ENCODE measurements at regions not wholly inside any gene's neighbourhood (a gene's known extent, or its start where the extent isn't known, plus 50 kb on each side); places are given as distances from the start of the nearest gene placed in this dataset.

GRCh38 chr9:14993061-14993800, 83.0 kb upstream of the FREM1 start:
- Histone ChIP-seq H3K36me3 (ENCODE audit: control insufficient read depth in 4 of 4, insufficient read depth in 3 of 4, low read depth in 1 of 4, low read length in 3 of 4) (no peaks in the 10 kb centered on the region), H3K27me3 (ENCODE audit: control insufficient read depth in 4 of 4, insufficient read depth in 4 of 4, low read length in 3 of 4) (peaks cover 0 to 3% (median 0%) of the 10 kb centered on the region in 4 donors), H3K4me3 (ENCODE audit: low read depth in 1 of 3, low read length in 3 of 3) (peak overlapping the region; percentile 66 to 78 (median 75)), H3K9me3 (ENCODE audit: control insufficient read depth in 4 of 4, low read length in 3 of 4) (peaks cover 0 to 4% (median 0%) of the 10 kb centered on the region in 4 donors), H3K4me1 (ENCODE audit: control insufficient read depth in 4 of 4, insufficient read depth in 4 of 4, low read length in 3 of 4) (peaks cover 0 to 6% (median 5%) of the 10 kb centered on the region in 4 donors), H3K9ac (ENCODE audit: low read depth in 1 of 2, low read length in 2 of 2) (no peak overlapping the region), H3K27ac (ENCODE audit: low read depth in 1 of 2, low read length in 2 of 2) (peak overlapping the region in 1 of 2 donors; percentile 12)
- DNase-seq (ENCODE audit: low spot score), result peak; percentile 72
- no peak for TF ChIP-seq RAD21 (IDR thresholded peaks at IDR 0.05)
- no peak for TF ChIP-seq ATF3 (IDR thresholded peaks at IDR 0.05)
- no peak for TF ChIP-seq YY1 (IDR thresholded peaks at IDR 0.05)
- TF ChIP-seq GABPA (IDR thresholded peaks at IDR 0.05 in 1 of 2, conservative IDR thresholded peaks at IDR 0.05 in 1 of 2), result peak; percentile 54 to 82
- TF ChIP-seq RXRA (IDR thresholded peaks at IDR 0.05), result peak in 1 of 2 donors; percentile 24
- no peak for TF ChIP-seq EGR1 (IDR thresholded peaks at IDR 0.05; ENCODE audit: low read depth in 2 of 2)
- 12% methylated on average over 49 of the region's 49 CpGs for WGBS

DNA sequence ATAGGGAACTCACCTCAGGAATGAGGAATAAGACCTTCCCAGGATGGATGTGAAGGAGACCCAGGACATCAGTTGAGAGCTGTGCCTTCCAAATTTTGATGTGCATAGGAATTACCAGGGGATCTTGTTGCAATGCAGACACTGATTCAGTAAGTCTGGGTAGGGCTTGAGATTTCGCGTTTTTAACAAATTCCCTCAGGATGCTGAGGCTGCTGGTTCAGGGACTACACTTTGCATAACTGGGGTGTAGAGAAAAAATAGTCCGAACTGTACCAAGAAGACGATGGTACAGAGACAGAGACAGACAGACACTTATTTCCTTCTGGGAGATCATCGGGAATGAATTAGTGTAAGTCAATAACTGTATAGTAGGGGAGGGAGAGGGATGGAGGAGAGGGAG, 82.3 kb upstream of the FREM1 start:
- DNase-seq (ENCODE audit: low spot score), result no peak
- H3K36me3 ChIP-seq (ENCODE audit: control insufficient read depth in 4 of 4, insufficient read depth in 3 of 4, low read depth in 1 of 4, low read length in 3 of 4), result no peaks in the 10 kb centered on the region
- no peak overlapping the region for H3K9ac ChIP-seq (ENCODE audit: low read depth in 1 of 2, low read length in 2 of 2)
- no peak overlapping the region for H3K27ac ChIP-seq (ENCODE audit: low read depth in 1 of 2, low read length in 2 of 2)
- peak overlapping the region in 2 of 3 donors; percentile 66 to 75 for H3K4me3 ChIP-seq (ENCODE audit: low read depth in 1 of 3, low read length in 3 of 3)
- H3K4me1 ChIP-seq (ENCODE audit: control insufficient read depth in 4 of 4, insufficient read depth in 4 of 4, low read length in 3 of 4), result peaks cover 0 to 6% (median 5%) of the 10 kb centered on the region in 4 donors
- peaks cover 0 to 3% (median 0%) of the 10 kb centered on the region in 4 donors for H3K27me3 ChIP-seq (ENCODE audit: control insufficient read depth in 4 of 4, insufficient read depth in 4 of 4, low read length in 3 of 4)
- TF ChIP-seq ATF3 (IDR thresholded peaks at IDR 0.05), result no peak
- TF ChIP-seq, protein P1, sequence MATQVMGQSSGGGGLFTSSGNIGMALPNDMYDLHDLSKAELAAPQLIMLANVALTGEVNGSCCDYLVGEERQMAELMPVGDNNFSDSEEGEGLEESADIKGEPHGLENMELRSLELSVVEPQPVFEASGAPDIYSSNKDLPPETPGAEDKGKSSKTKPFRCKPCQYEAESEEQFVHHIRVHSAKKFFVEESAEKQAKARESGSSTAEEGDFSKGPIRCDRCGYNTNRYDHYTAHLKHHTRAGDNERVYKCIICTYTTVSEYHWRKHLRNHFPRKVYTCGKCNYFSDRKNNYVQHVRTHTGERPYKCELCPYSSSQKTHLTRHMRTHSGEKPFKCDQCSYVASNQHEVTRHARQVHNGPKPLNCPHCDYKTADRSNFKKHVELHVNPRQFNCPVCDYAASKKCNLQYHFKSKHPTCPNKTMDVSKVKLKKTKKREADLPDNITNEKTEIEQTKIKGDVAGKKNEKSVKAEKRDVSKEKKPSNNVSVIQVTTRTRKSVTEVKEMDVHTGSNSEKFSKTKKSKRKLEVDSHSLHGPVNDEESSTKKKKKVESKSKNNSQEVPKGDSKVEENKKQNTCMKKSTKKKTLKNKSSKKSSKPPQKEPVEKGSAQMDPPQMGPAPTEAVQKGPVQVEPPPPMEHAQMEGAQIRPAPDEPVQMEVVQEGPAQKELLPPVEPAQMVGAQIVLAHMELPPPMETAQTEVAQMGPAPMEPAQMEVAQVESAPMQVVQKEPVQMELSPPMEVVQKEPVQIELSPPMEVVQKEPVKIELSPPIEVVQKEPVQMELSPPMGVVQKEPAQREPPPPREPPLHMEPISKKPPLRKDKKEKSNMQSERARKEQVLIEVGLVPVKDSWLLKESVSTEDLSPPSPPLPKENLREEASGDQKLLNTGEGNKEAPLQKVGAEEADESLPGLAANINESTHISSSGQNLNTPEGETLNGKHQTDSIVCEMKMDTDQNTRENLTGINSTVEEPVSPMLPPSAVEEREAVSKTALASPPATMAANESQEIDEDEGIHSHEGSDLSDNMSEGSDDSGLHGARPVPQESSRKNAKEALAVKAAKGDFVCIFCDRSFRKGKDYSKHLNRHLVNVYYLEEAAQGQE (IDR thresholded peaks at IDR 0.05), result no peak
- TF ChIP-seq HNF4G (IDR thresholded peaks at IDR 0.05), result no peak
- no peak for TF ChIP-seq YY1 (IDR thresholded peaks at IDR 0.05)
- TF ChIP-seq NR2F2 (IDR thresholded peaks at IDR 0.05), result no peak
- TF ChIP-seq EGR1 (IDR thresholded peaks at IDR 0.05; ENCODE audit: low read depth in 2 of 2), result no peak
- TF ChIP-seq GABPA (IDR thresholded peaks at IDR 0.05 in 1 of 2, conservative IDR thresholded peaks at IDR 0.05 in 1 of 2), result no peak
- TF ChIP-seq RXRA (IDR thresholded peaks at IDR 0.05), result no peak
- TF ChIP-seq TAF1 (conservative IDR thresholded peaks at IDR 0.05), result no peak
- TF ChIP-seq, protein P2, sequence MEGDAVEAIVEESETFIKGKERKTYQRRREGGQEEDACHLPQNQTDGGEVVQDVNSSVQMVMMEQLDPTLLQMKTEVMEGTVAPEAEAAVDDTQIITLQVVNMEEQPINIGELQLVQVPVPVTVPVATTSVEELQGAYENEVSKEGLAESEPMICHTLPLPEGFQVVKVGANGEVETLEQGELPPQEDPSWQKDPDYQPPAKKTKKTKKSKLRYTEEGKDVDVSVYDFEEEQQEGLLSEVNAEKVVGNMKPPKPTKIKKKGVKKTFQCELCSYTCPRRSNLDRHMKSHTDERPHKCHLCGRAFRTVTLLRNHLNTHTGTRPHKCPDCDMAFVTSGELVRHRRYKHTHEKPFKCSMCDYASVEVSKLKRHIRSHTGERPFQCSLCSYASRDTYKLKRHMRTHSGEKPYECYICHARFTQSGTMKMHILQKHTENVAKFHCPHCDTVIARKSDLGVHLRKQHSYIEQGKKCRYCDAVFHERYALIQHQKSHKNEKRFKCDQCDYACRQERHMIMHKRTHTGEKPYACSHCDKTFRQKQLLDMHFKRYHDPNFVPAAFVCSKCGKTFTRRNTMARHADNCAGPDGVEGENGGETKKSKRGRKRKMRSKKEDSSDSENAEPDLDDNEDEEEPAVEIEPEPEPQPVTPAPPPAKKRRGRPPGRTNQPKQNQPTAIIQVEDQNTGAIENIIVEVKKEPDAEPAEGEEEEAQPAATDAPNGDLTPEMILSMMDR (IDR thresholded peaks at IDR 0.05; ENCODE audit: low read depth, low read length, missing input control), result no peak
- TF ChIP-seq, protein P3, sequence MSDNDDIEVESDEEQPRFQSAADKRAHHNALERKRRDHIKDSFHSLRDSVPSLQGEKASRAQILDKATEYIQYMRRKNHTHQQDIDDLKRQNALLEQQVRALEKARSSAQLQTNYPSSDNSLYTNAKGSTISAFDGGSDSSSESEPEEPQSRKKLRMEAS (IDR thresholded peaks at IDR 0.05), result no peak
- TF ChIP-seq, protein P4, sequence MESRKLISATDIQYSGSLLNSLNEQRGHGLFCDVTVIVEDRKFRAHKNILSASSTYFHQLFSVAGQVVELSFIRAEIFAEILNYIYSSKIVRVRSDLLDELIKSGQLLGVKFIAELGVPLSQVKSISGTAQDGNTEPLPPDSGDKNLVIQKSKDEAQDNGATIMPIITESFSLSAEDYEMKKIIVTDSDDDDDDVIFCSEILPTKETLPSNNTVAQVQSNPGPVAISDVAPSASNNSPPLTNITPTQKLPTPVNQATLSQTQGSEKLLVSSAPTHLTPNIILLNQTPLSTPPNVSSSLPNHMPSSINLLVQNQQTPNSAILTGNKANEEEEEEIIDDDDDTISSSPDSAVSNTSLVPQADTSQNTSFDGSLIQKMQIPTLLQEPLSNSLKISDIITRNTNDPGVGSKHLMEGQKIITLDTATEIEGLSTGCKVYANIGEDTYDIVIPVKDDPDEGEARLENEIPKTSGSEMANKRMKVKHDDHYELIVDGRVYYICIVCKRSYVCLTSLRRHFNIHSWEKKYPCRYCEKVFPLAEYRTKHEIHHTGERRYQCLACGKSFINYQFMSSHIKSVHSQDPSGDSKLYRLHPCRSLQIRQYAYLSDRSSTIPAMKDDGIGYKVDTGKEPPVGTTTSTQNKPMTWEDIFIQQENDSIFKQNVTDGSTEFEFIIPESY (IDR thresholded peaks at IDR 0.05), result no peak
- TF ChIP-seq HNF4A (conservative IDR thresholded peaks at IDR 0.05), result no peak
- TF ChIP-seq RAD21 (IDR thresholded peaks at IDR 0.05), result no peak
- no peak for TF ChIP-seq SP1 (IDR thresholded peaks at IDR 0.05)
- H3K9me3 ChIP-seq (ENCODE audit: control insufficient read depth in 4 of 4, low read length in 3 of 4), result peaks cover 0 to 4% (median 0%) of the 10 kb centered on the region in 4 donors
- WGBS, result 78% methylated on average over 5 of the region's 5 CpGs

All from liver (tissue), 8 donors.